ENCODE measurements at regions not wholly inside any gene's neighbourhood (a gene's known extent, or its start where the extent isn't known, plus 50 kb on each side); places are given as distances from the start of the nearest gene placed in this dataset.

DNA sequence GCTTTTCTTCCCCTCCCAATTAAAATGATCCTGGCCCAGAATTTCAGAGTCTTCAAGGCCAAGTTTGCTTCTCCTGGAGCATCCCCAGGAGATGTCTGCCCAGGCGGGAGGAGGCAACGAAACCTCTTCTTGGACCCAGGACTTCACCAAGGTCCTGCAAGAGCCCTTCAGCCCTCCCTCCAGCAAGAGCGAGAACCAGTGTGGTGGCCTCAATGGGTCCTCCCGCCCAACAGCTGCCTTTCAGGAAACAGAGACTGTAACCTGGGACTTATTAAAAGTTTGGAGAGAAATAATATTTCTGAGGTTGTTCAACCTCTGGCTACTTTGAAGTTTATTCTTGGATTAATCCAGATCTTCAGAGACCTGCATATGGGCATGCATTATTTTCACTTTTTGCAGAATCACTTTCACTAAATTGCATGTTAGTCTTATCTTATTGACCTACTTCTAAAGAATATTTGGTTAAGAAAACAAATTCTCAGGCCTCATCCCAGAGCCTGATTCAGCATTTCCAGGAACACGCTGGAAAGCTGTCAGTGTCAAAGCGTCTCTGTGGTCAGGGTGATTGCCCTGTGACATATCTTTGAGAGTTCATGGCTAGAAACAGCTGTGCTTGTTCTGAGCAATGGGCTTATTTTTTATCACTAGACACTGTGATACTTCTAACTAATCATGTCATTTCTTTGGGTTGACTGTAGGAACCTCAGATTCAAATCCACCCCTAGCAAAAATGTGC, 66.0 kb upstream of the CLDN14 start:
- CTCF ChIA-PET: no interaction called here
- no peaks in the 10 kb centered on the region for H3K36me3 ChIP-seq (replicated peaks in 1 of 2; ENCODE audit: control insufficient read depth in 1 of 2, insufficient read depth in 2 of 2, low read length in 1 of 2)
- TF ChIP-seq, protein P1, sequence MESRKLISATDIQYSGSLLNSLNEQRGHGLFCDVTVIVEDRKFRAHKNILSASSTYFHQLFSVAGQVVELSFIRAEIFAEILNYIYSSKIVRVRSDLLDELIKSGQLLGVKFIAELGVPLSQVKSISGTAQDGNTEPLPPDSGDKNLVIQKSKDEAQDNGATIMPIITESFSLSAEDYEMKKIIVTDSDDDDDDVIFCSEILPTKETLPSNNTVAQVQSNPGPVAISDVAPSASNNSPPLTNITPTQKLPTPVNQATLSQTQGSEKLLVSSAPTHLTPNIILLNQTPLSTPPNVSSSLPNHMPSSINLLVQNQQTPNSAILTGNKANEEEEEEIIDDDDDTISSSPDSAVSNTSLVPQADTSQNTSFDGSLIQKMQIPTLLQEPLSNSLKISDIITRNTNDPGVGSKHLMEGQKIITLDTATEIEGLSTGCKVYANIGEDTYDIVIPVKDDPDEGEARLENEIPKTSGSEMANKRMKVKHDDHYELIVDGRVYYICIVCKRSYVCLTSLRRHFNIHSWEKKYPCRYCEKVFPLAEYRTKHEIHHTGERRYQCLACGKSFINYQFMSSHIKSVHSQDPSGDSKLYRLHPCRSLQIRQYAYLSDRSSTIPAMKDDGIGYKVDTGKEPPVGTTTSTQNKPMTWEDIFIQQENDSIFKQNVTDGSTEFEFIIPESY (IDR thresholded peaks at IDR 0.05; ENCODE audit: borderline replicate concordance, low read depth): no peak
- TF ChIP-seq RXRA (IDR thresholded peaks at IDR 0.05; ENCODE audit: borderline replicate concordance, low read depth): no peak
- TF ChIP-seq NRF1 (IDR thresholded peaks at IDR 0.05; ENCODE audit: low read depth, low read length): no peak
- TF ChIP-seq, protein P2, sequence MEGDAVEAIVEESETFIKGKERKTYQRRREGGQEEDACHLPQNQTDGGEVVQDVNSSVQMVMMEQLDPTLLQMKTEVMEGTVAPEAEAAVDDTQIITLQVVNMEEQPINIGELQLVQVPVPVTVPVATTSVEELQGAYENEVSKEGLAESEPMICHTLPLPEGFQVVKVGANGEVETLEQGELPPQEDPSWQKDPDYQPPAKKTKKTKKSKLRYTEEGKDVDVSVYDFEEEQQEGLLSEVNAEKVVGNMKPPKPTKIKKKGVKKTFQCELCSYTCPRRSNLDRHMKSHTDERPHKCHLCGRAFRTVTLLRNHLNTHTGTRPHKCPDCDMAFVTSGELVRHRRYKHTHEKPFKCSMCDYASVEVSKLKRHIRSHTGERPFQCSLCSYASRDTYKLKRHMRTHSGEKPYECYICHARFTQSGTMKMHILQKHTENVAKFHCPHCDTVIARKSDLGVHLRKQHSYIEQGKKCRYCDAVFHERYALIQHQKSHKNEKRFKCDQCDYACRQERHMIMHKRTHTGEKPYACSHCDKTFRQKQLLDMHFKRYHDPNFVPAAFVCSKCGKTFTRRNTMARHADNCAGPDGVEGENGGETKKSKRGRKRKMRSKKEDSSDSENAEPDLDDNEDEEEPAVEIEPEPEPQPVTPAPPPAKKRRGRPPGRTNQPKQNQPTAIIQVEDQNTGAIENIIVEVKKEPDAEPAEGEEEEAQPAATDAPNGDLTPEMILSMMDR (IDR thresholded peaks at IDR 0.05): no peak
- TF ChIP-seq POLR2AphosphoS5 (IDR thresholded peaks at IDR 0.05; ENCODE audit: low read depth, low read length): no peak
- TF ChIP-seq EZH2phosphoT487 (IDR thresholded peaks at IDR 0.05; ENCODE audit: borderline replicate concordance, low read depth): no peak
- TF ChIP-seq, protein P3, sequence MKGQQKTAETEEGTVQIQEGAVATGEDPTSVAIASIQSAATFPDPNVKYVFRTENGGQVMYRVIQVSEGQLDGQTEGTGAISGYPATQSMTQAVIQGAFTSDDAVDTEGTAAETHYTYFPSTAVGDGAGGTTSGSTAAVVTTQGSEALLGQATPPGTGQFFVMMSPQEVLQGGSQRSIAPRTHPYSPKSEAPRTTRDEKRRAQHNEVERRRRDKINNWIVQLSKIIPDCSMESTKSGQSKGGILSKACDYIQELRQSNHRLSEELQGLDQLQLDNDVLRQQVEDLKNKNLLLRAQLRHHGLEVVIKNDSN (IDR thresholded peaks at IDR 0.05; ENCODE audit: borderline replicate concordance, low read depth): no peak
- TF ChIP-seq SIN3A (IDR thresholded peaks at IDR 0.05; ENCODE audit: borderline replicate concordance, low read depth, low read length): no peak
- no peak for TF ChIP-seq RAD21 (IDR thresholded peaks at IDR 0.05; ENCODE audit: low read length)
- TF ChIP-seq, protein P4, sequence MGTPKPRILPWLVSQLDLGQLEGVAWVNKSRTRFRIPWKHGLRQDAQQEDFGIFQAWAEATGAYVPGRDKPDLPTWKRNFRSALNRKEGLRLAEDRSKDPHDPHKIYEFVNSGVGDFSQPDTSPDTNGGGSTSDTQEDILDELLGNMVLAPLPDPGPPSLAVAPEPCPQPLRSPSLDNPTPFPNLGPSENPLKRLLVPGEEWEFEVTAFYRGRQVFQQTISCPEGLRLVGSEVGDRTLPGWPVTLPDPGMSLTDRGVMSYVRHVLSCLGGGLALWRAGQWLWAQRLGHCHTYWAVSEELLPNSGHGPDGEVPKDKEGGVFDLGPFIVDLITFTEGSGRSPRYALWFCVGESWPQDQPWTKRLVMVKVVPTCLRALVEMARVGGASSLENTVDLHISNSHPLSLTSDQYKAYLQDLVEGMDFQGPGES (IDR thresholded peaks at IDR 0.05; ENCODE audit: low read depth, low read length): no peak
- no peak for TF ChIP-seq FOSL2 (IDR thresholded peaks at IDR 0.05; ENCODE audit: borderline replicate concordance, low read depth)
- TF ChIP-seq TAF1 (IDR thresholded peaks at IDR 0.05; ENCODE audit: borderline replicate concordance, low read depth, low read length): no peak
- no peak for TF ChIP-seq NFIC (IDR thresholded peaks at IDR 0.05; ENCODE audit: borderline replicate concordance)
- TF ChIP-seq FOXM1 (IDR thresholded peaks at IDR 0.05; ENCODE audit: low read depth): no peak
- TF ChIP-seq ELF1 (IDR thresholded peaks at IDR 0.05): no peak
- TF ChIP-seq, protein P5, sequence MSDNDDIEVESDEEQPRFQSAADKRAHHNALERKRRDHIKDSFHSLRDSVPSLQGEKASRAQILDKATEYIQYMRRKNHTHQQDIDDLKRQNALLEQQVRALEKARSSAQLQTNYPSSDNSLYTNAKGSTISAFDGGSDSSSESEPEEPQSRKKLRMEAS (IDR thresholded peaks at IDR 0.05; ENCODE audit: low read depth): no peak
- H3K9me3 ChIP-seq: no peaks in the 10 kb centered on the region
- WGBS (ENCODE audit: low lambda C conversion rate): 62% methylated on average over 6 of the region's 6 CpGs
- POLR2A ChIA-PET: no interaction called here
- no peaks in the 10 kb centered on the region for H3K79me2 ChIP-seq (ENCODE audit: insufficient read depth)
- peaks cover 66% of the 10 kb centered on the region for H3K27me3 ChIP-seq (ENCODE audit: insufficient read depth)
- H3K4me1 ChIP-seq (ENCODE audit: control insufficient read depth in 1 of 2, insufficient read depth in 2 of 2, low read depth in 1 of 2, low read length in 1 of 2): peaks cover 0 to 15% of the 10 kb centered on the region in 2 experiments; a peak in 1 of 4 replicates
- H3K4me2 ChIP-seq: no peak overlapping the region
- no peaks in the 10 kb centered on the region for H3F3A ChIP-seq (replicated peaks; ENCODE audit: insufficient read depth)
- no peaks in the 10 kb centered on the region for H3K9me2 ChIP-seq
- H3K4me3 ChIP-seq (ENCODE audit: low read depth in 2 of 2, low read length in 1 of 2): no peak overlapping the region
- H3K27ac ChIP-seq (ENCODE audit: low read depth in 2 of 2, low read length in 1 of 2): no peak overlapping the region
- no peak for DNase-seq
- H3K9ac ChIP-seq: no peak overlapping the region
- no peaks in the 10 kb centered on the region for H4K20me1 ChIP-seq (ENCODE audit: insufficient read depth)
- no peak overlapping the region for H2AFZ ChIP-seq (ENCODE audit: low read depth)
